Sigmoid colon (tissue), 4 donors: ENCODE measurements at regions not wholly inside any gene's neighbourhood (a gene's known extent, or its start where the extent isn't known, plus 50 kb on each side); places are given as distances from the start of the nearest gene placed in this dataset.

Experiments
- EP300 ChIP-seq, 4 donors: sonication (generic); formaldehyde crosslinking; IDR thresholded peaks; one replicate each; pipeline ENCODE4 v1.6.1; 2017; ENCODE audit warnings: antibody characterized with exemption in 4 of 4
- POLR2A ChIP-seq, 2 donors: fragments of 450-650 bp; IDR thresholded peaks; one replicate each; pipeline ENCODE4 v1.6.1; 2016; ENCODE audit warnings: antibody characterized with exemption in 2 of 2, mild to moderate bottlenecking in 2 of 2, moderate library complexity in 2 of 2
- POLR2AphosphoS5 ChIP-seq, 4 donors: sonication (generic); formaldehyde crosslinking; IDR thresholded peaks; one replicate each; pipeline ENCODE4 v1.6.1; 2017; ENCODE audit warnings: antibody characterized with exemption in 4 of 4
- TF ChIP-seq, protein P1 (sequence below), 4 experiments: fragments of 450-650 bp in 3 of 4; fragments of 200-600 bp in 1 of 4; IDR thresholded peaks; one replicate each; pipeline ENCODE4 v1.5.1; 2016 to 2019; ENCODE audit warnings: antibody characterized with exemption in 4 of 4, mild to moderate bottlenecking in 3 of 4, moderate library complexity in 2 of 4

DNA sequence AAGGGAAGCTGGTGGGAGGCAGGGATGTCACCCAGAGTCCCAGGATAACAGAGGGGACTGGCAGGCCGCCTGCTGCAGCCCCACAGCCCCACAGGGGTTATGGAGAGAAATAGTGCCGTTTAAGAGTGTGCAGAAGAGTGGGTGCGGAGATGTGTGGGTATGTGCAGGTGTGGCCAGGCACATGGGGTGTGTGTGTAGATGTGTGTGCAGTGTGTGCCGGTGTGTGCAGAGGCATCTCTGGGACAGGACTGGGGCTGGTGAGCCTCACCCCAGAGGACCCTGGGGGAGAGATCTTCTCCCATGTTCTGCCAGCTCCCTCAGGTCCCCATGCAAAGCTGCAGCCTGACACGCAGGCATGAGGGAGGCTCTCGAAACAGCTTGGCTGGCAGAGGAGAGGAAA lies 157.4 kb downstream of the RBFOX3 start:
- TF ChIP-seq, protein P1, sequence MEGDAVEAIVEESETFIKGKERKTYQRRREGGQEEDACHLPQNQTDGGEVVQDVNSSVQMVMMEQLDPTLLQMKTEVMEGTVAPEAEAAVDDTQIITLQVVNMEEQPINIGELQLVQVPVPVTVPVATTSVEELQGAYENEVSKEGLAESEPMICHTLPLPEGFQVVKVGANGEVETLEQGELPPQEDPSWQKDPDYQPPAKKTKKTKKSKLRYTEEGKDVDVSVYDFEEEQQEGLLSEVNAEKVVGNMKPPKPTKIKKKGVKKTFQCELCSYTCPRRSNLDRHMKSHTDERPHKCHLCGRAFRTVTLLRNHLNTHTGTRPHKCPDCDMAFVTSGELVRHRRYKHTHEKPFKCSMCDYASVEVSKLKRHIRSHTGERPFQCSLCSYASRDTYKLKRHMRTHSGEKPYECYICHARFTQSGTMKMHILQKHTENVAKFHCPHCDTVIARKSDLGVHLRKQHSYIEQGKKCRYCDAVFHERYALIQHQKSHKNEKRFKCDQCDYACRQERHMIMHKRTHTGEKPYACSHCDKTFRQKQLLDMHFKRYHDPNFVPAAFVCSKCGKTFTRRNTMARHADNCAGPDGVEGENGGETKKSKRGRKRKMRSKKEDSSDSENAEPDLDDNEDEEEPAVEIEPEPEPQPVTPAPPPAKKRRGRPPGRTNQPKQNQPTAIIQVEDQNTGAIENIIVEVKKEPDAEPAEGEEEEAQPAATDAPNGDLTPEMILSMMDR (IDR thresholded peaks at IDR 0.05), result no peak
- TF ChIP-seq EP300 (IDR thresholded peaks at IDR 0.05), result no peak
- TF ChIP-seq POLR2A (IDR thresholded peaks at IDR 0.05), result no peak
- no peak for TF ChIP-seq POLR2AphosphoS5 (IDR thresholded peaks at IDR 0.05)
